ENCODE measurements at regions not wholly inside any gene's neighbourhood (a gene's known extent, or its start where the extent isn't known, plus 50 kb on each side); places are given as distances from the start of the nearest gene placed in this dataset.

DNA sequence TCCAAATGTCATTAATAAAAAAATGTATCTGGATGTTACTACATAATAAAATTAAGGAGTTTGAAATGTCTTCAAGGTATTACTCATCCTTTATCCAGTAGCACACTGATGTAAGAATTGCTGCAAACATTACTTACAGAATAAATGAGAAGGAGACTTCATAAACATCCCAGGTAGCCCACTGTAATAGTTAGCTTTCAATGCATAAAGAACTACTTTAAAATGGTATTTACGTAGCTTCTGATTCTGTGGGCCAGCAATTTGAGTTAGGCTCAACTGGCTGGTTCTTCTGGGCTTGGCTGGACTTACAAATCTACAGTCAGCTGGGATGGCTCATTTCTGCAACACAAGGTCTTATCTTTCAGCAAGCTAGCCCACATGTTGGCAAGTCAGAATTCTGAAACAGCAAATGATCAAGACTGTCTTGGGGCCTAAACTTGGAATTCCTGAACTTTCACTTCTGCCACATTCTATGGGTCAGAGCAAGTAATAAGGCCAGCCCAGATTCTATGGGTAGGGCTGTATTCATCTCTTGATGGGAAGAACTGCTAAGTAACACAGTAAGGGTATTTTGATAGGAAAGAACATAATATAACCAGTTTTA, 522.5 kb downstream of the IQCM start:
- H3K4me1 ChIP-seq (ENCODE audit: control insufficient read depth, extremely low read depth, insufficient read depth, low read length): no peaks in the 10 kb centered on the region
- H2AFZ ChIP-seq (ENCODE audit: low read length): no peak overlapping the region
- H3K27ac ChIP-seq (ENCODE audit: insufficient read depth, low read length): no peak overlapping the region
- H3K9ac ChIP-seq (ENCODE audit: insufficient read depth, low read length): no peak overlapping the region
- H3K27me3 ChIP-seq (ENCODE audit: control insufficient read depth, insufficient read depth, low read length): no peaks in the 10 kb centered on the region
- no peak overlapping the region for H3K4me2 ChIP-seq (ENCODE audit: extremely low read depth, insufficient read depth, low read length)
- no peaks in the 10 kb centered on the region for H4K20me1 ChIP-seq (ENCODE audit: control insufficient read depth, extremely low read depth, insufficient read depth, low read length)
- H3K36me3 ChIP-seq (ENCODE audit: control insufficient read depth, insufficient read depth, low read length): no peaks in the 10 kb centered on the region
- no peak for TF ChIP-seq EZH2 (IDR thresholded peaks at IDR 0.05; ENCODE audit: low read length, missing control alignments)
- TF ChIP-seq, protein P1, sequence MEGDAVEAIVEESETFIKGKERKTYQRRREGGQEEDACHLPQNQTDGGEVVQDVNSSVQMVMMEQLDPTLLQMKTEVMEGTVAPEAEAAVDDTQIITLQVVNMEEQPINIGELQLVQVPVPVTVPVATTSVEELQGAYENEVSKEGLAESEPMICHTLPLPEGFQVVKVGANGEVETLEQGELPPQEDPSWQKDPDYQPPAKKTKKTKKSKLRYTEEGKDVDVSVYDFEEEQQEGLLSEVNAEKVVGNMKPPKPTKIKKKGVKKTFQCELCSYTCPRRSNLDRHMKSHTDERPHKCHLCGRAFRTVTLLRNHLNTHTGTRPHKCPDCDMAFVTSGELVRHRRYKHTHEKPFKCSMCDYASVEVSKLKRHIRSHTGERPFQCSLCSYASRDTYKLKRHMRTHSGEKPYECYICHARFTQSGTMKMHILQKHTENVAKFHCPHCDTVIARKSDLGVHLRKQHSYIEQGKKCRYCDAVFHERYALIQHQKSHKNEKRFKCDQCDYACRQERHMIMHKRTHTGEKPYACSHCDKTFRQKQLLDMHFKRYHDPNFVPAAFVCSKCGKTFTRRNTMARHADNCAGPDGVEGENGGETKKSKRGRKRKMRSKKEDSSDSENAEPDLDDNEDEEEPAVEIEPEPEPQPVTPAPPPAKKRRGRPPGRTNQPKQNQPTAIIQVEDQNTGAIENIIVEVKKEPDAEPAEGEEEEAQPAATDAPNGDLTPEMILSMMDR (conservative IDR thresholded peaks at IDR 0.05 in 1 of 2, IDR thresholded peaks at IDR 0.05 in 1 of 2; ENCODE audit: low read depth in 1 of 2, low read length in 2 of 2): no peak
- H3K79me2 ChIP-seq (ENCODE audit: control insufficient read depth, insufficient read depth, low read length): no peaks in the 10 kb centered on the region
- H3K9me3 ChIP-seq (ENCODE audit: control insufficient read depth, insufficient read depth, low read depth, low read length): no peaks in the 10 kb centered on the region
- peak; percentile 17 to 27 for DNase-seq (ENCODE audit: low read depth in 2 of 2)
- H3K4me3 ChIP-seq (replicated peaks in 1 of 4; ENCODE audit: control extremely low read depth in 1 of 4, insufficient read depth in 1 of 4, low read depth in 3 of 4, low read length in 4 of 4): no peak overlapping the region

DNA sequence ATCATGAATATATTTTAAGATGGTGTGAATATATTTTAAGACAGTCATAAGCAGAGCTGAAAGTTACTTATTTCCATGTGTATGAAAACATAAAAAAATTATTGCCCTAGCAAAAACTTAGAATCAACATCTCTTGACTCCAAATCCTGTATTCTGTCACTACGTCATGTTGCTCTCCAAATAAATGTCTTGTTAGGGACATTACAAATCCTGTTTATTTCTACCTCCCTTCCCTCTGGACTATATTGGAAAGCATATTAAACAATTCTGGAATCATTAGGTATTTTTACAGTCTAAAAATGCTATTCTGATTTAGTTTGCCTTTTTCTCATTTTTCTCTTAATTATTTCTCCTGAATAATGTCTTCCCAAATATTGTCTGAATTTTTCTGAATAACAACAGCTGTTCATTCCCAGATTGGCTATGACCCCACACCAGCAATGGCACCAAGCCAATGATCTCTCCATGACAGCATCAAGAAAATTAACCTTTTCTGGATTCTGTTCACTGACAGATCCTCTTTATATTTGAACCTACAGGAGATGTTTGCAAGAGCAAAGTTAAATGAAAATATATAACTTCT, 523.1 kb downstream of the IQCM start:
- Histone ChIP-seq H3K27ac (ENCODE audit: insufficient read depth, low read length) (no peak overlapping the region), H3K9me3 (ENCODE audit: control insufficient read depth, insufficient read depth, low read depth, low read length) (no peaks in the 10 kb centered on the region), H3K4me3 (replicated peaks in 1 of 4; ENCODE audit: control extremely low read depth in 1 of 4, insufficient read depth in 1 of 4, low read depth in 3 of 4, low read length in 4 of 4) (no peak overlapping the region), H4K20me1 (ENCODE audit: control insufficient read depth, extremely low read depth, insufficient read depth, low read length) (no peaks in the 10 kb centered on the region), H2AFZ (ENCODE audit: low read length) (no peak overlapping the region), H3K9ac (ENCODE audit: insufficient read depth, low read length) (no peak overlapping the region), H3K4me1 (ENCODE audit: control insufficient read depth, extremely low read depth, insufficient read depth, low read length) (no peaks in the 10 kb centered on the region), H3K4me2 (ENCODE audit: extremely low read depth, insufficient read depth, low read length) (no peak overlapping the region), H3K79me2 (ENCODE audit: control insufficient read depth, insufficient read depth, low read length) (no peaks in the 10 kb centered on the region), H3K36me3 (ENCODE audit: control insufficient read depth, insufficient read depth, low read length) (no peaks in the 10 kb centered on the region), H3K27me3 (ENCODE audit: control insufficient read depth, insufficient read depth, low read length) (no peaks in the 10 kb centered on the region)
- no peak for TF ChIP-seq EZH2 (IDR thresholded peaks at IDR 0.05; ENCODE audit: low read length, missing control alignments)
- TF ChIP-seq, protein P1 (conservative IDR thresholded peaks at IDR 0.05 in 1 of 2, IDR thresholded peaks at IDR 0.05 in 1 of 2; ENCODE audit: low read depth in 1 of 2, low read length in 2 of 2): no peak
- DNase-seq (ENCODE audit: low read depth in 2 of 2): peak; percentile 2 to 14

DNA sequence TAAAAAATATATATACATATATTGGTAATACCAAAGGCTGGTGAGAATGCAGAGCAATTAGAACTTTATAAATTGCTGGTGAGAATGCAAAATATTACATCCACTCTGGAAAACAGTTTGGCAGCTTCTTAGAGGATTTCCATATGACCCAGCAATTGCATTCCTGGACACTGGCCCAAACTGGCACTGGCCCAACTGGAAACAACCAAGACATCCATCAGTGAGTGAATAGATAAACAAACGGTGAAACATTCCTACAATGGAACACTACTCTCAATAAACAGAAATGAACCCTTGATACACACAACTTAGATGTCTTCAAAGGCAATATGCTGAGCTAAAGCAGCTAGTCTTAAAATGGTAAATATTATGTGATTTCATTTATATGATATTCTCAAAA, 524.2 kb downstream of the IQCM start:
- Histone ChIP-seq H3K4me3 (replicated peaks in 1 of 4; ENCODE audit: control extremely low read depth in 1 of 4, insufficient read depth in 1 of 4, low read depth in 3 of 4, low read length in 4 of 4) (no peak overlapping the region), H3K79me2 (ENCODE audit: control insufficient read depth, insufficient read depth, low read length) (no peaks in the 10 kb centered on the region), H2AFZ (ENCODE audit: low read length) (no peak overlapping the region), H3K9ac (ENCODE audit: insufficient read depth, low read length) (no peak overlapping the region), H3K27me3 (ENCODE audit: control insufficient read depth, insufficient read depth, low read length) (no peaks in the 10 kb centered on the region), H3K4me2 (ENCODE audit: extremely low read depth, insufficient read depth, low read length) (no peak overlapping the region), H3K27ac (ENCODE audit: insufficient read depth, low read length) (no peak overlapping the region), H3K36me3 (ENCODE audit: control insufficient read depth, insufficient read depth, low read length) (no peaks in the 10 kb centered on the region), H3K4me1 (ENCODE audit: control insufficient read depth, extremely low read depth, insufficient read depth, low read length) (no peaks in the 10 kb centered on the region), H3K9me3 (ENCODE audit: control insufficient read depth, insufficient read depth, low read depth, low read length) (no peaks in the 10 kb centered on the region), H4K20me1 (ENCODE audit: control insufficient read depth, extremely low read depth, insufficient read depth, low read length) (no peaks in the 10 kb centered on the region)
- no peak for TF ChIP-seq EZH2 (IDR thresholded peaks at IDR 0.05; ENCODE audit: low read length, missing control alignments)
- TF ChIP-seq, protein P1 (conservative IDR thresholded peaks at IDR 0.05 in 1 of 2, IDR thresholded peaks at IDR 0.05 in 1 of 2; ENCODE audit: low read depth in 1 of 2, low read length in 2 of 2): no peak
- peak; percentile 84 to 86 for DNase-seq (ENCODE audit: low read depth in 2 of 2)
